Motor neuron (in vitro differentiated cells): ENCODE measurements at regions not wholly inside any gene's neighbourhood (a gene's known extent, or its start where the extent isn't known, plus 50 kb on each side); places are given as distances from the start of the nearest gene placed in this dataset.
A peak's percentile ranks its signal among the peaks of the same experiment; 100 is the strongest.

ENCODE experiments used
- ATAC-seq, 8 experiments: fragments of 200-7000 bp; cut with Tn5 transposase; replicated peaks in 6 of 8; 2 replicates each; pipeline ENCODE4 v1.8.0; 2021; ENCODE audit warnings: mild to moderate bottlenecking in 8 of 8, moderate library complexity in 8 of 8
- H3K27ac ChIP-seq, 2 donors: fragments of 250-450 bp; sonication (Bioruptor Pico); 2 replicates each; pipeline ENCODE4 v1.9.0; 2021; ENCODE audit warnings: antibody characterized with exemption in 2 of 2, mild to moderate bottlenecking in 2 of 2, moderate library complexity in 1 of 2
- H3K4me1 ChIP-seq, 2 donors: fragments of 250-450 bp; sonication (Bioruptor Pico); replicated peaks in 1 of 2; 2 replicates each; pipeline ENCODE4 v1.6.1; 2021; ENCODE audit warnings: antibody characterized with exemption in 2 of 2, mild to moderate bottlenecking in 2 of 2, moderate library complexity in 1 of 2
- H3K4me3 ChIP-seq, 5 donors: fragments of 250-450 bp; sonication (Bioruptor Pico); 2 replicates each; pipeline ENCODE4 v1.9.0; 2021; ENCODE audit warnings: antibody characterized with exemption in 5 of 5, mild to moderate bottlenecking in 5 of 5, moderate library complexity in 4 of 5
- WGBS, 10 experiments: fragments of 450-650 bp; shearing (Covaris generic); methylation state at CpG; one replicate each; pipeline ENCODE4 v1.0.0; 2022; 5-methylcytosine and 5-hydroxymethylcytosine counted together
- in situ Hi-C, 9 experiments: fragments of 400-800 bp; cut with MboI; loops; one replicate each; pipeline ENCODE4 v1.15.0; 2021; ENCODE audit warnings: low sequenced_read_pairs in 9 of 9, low pct_unique_long_range_greater_than_20kb in 2 of 9; ENCODE audit not compliant: unreplicated experiment in 9 of 9

GRCh38 chr4:43943998-43944397 lies 504.6 kb downstream of the KCTD8 start:
- in situ Hi-C loops: no loop called here
- Histone ChIP-seq H3K4me3 (no peak overlapping the region), H3K27ac (no peak overlapping the region), H3K4me1 (no peaks in the 10 kb centered on the region)
- WGBS, 10 experiments: 0 to 89% (median 40%) methylated on average over 1 of the region's 1 CpG; no CpG with 5 or more reads in 2 of the 10 experiments
- no peak for ATAC-seq

GRCh38 chr4:43959976-43960375 lies 488.6 kb downstream of the KCTD8 start:
- in situ Hi-C loops: no loop called here
- Histone ChIP-seq H3K4me3 (no peak overlapping the region), H3K4me1 (no peaks in the 10 kb centered on the region), H3K27ac (no peak overlapping the region)
- peak in 3 of 8 experiments; percentile 41 to 67 (median 59) for ATAC-seq
- 20 to 89% (median 86%) methylated on average over 1 of the region's 1 CpG; no CpG with 5 or more reads in 5 of the 10 experiments for WGBS, 10 experiments

GRCh38 chr4:43968011-43968410 lies 480.6 kb downstream of the KCTD8 start:
- 0 to 100% (median 95%) methylated on average over 1 to 8 of the region's 9 CpGs; no CpG with 5 or more reads in 3 of the 10 experiments for WGBS, 10 experiments
- no peak overlapping the region for H3K27ac ChIP-seq
- in situ Hi-C loops: no loop called here
- ATAC-seq: peak in 1 of 8 experiments; percentile 66
- H3K4me3 ChIP-seq: no peak overlapping the region
- no peaks in the 10 kb centered on the region for H3K4me1 ChIP-seq

GRCh38 chr4:43983610-43984009 lies 465.0 kb downstream of the KCTD8 start:
- in situ Hi-C loops: no loop called here
- Histone ChIP-seq H3K4me3 (no peak overlapping the region), H3K27ac (no peak overlapping the region), H3K4me1 (no peaks in the 10 kb centered on the region)
- WGBS, 10 experiments: 0 to 92% (median 31%) methylated on average over 1 of the region's 1 CpG; no CpG with 5 or more reads in 5 of the 10 experiments
- ATAC-seq: no peak

- ATAC-seq: no peak
- H3K27ac ChIP-seq: no peak overlapping the region
- in situ Hi-C loops: no loop called here
Observed at GRCh38 chr4:43987331-43987944, 461.2 kb downstream of the KCTD8 start.

GRCh38 chr4:43990551-43990950 lies 458.1 kb downstream of the KCTD8 start:
- Histone ChIP-seq H3K27ac (no peak overlapping the region), H3K4me1 (peaks cover 0 to 16% of the 10 kb centered on the region in 2 donors), H3K4me3 (no peak overlapping the region)
- in situ Hi-C loops: no loop called here
- ATAC-seq: no peak
- 0 to 100% (median 77%) methylated on average over 3 to 7 of the region's 7 CpGs for WGBS, 10 experiments

More at GRCh38 chr4:43987331-43987944, 461.2 kb downstream of the KCTD8 start:
- WGBS, 10 experiments: 22 to 100% (median 88%) methylated on average over 1 to 9 of the region's 9 CpGs; no CpG with 5 or more reads in 1 of the 10 experiments
- Histone ChIP-seq H3K4me3 (no peak overlapping the region), H3K4me1 (peaks cover 0 to 2% of the 10 kb centered on the region in 2 donors)

GRCh38 chr4:43990963-43991362 lies 457.6 kb downstream of the KCTD8 start:
- WGBS, 10 experiments: 0 to 94% (median 60%) methylated on average over 1 to 3 of the region's 3 CpGs; no CpG with 5 or more reads in 1 of the 10 experiments
- no peak overlapping the region for H3K27ac ChIP-seq
- H3K4me3 ChIP-seq: no peak overlapping the region
- peaks cover 0 to 16% of the 10 kb centered on the region in 2 donors for H3K4me1 ChIP-seq
- in situ Hi-C loops: no loop called here
- peak in 1 of 8 experiments; percentile 70 for ATAC-seq

GRCh38 chr4:43992552-43992951 lies 456.1 kb downstream of the KCTD8 start:
- no peak overlapping the region for H3K4me3 ChIP-seq
- H3K27ac ChIP-seq: no peak overlapping the region
- in situ Hi-C loops: no loop called here
- peak in 2 of 8 experiments; percentile 33 to 37 for ATAC-seq
- H3K4me1 ChIP-seq: peaks cover 0 to 16% of the 10 kb centered on the region in 2 donors
- WGBS, 10 experiments: 0 to 75% (median 20%) methylated on average over 1 to 3 of the region's 3 CpGs; no CpG with 5 or more reads in 1 of the 10 experiments

- WGBS, 10 experiments: 0 to 78% (median 33%) methylated on average over 1 to 2 of the region's 2 CpGs
- no peak overlapping the region for H3K27ac ChIP-seq
- H3K4me3 ChIP-seq: no peak overlapping the region
- in situ Hi-C loops: no loop called here
- H3K4me1 ChIP-seq: peaks cover 0 to 16% of the 10 kb centered on the region in 2 donors
- peak in 5 of 8 experiments; percentile 41 to 89 (median 65) for ATAC-seq
Observed at GRCh38 chr4:43993196-43993902, 455.3 kb downstream of the KCTD8 start.

- 0 to 100% (median 88%) methylated on average over 1 of the region's 1 CpG; no CpG with 5 or more reads in 1 of the 10 experiments for WGBS, 10 experiments
- Histone ChIP-seq H3K4me1 (no peaks in the 10 kb centered on the region), H3K27ac (no peak overlapping the region), H3K4me3 (no peak overlapping the region)
- ATAC-seq: no peak
- in situ Hi-C loops: no loop called here
Observed at GRCh38 chr4:43999669-44000068, 448.9 kb downstream of the KCTD8 start.

GRCh38 chr4:44002368-44002767 lies 446.2 kb downstream of the KCTD8 start:
- Histone ChIP-seq H3K4me1 (no peaks in the 10 kb centered on the region), H3K4me3 (no peak overlapping the region), H3K27ac (no peak overlapping the region)
- in situ Hi-C loops: no loop called here
- WGBS, 10 experiments: 7 to 100% (median 79%) methylated on average over 1 to 5 of the region's 5 CpGs; no CpG with 5 or more reads in 2 of the 10 experiments
- ATAC-seq: no peak

- no peak overlapping the region for H3K27ac ChIP-seq
- WGBS, 10 experiments: 9 to 100% (median 88%) methylated on average over 2 to 11 of the region's 18 CpGs; no CpG with 5 or more reads in 1 of the 10 experiments
- peak in 1 of 8 experiments; percentile 31 for ATAC-seq
- in situ Hi-C loops: no loop called here
- H3K4me3 ChIP-seq: no peak overlapping the region
- H3K4me1 ChIP-seq: no peaks in the 10 kb centered on the region
Observed at GRCh38 chr4:44016570-44017421, 431.8 kb downstream of the KCTD8 start.

- no peak overlapping the region for H3K4me3 ChIP-seq
- in situ Hi-C loops: no loop called here
- no peaks in the 10 kb centered on the region for H3K4me1 ChIP-seq
- WGBS, 10 experiments: 0 to 100% (median 92%) methylated on average over 1 to 3 of the region's 3 CpGs; no CpG with 5 or more reads in 3 of the 10 experiments
- ATAC-seq: no peak
- H3K27ac ChIP-seq: no peak overlapping the region
Observed at GRCh38 chr4:44017422-44017739, 431.2 kb downstream of the KCTD8 start.
